Mesendoderm (in vitro differentiated cells): ENCODE measurements at regions not wholly inside any gene's neighbourhood (a gene's known extent, or its start where the extent isn't known, plus 50 kb on each side); places are given as distances from the start of the nearest gene placed in this dataset.

Experiments used
- DNase-seq: peaks from one replicate; pipeline ENCODE4 v3.0.0; 2013
- H2AK5ac ChIP-seq: 2 replicates; pipeline ENCODE4 v1.6.1; 2013; ENCODE audit warnings: low read length, inconsistent platforms
- H2BK120ac ChIP-seq: 2 replicates; pipeline ENCODE4 v1.6.1; 2013; ENCODE audit warnings: low read depth, mild to moderate bottlenecking, low read length, moderate library complexity, mixed read lengths
- H2BK15ac ChIP-seq: replicated peaks from 2 replicates; pipeline ENCODE4 v1.6.1; 2013; ENCODE audit warnings: low read depth, mild to moderate bottlenecking, moderate library complexity
- H2BK5ac ChIP-seq: 2 replicates; pipeline ENCODE4 v1.6.1; 2013; ENCODE audit warnings: low read length, inconsistent platforms
- H3K18ac ChIP-seq: 2 replicates; pipeline ENCODE4 v1.6.1; 2013; ENCODE audit warnings: mild to moderate bottlenecking, low read length, mixed read lengths
- H3K23ac ChIP-seq: one replicate; pipeline ENCODE4 v1.6.1; 2013; ENCODE audit warnings: low read length
- H3K27ac ChIP-seq: 2 replicates; pipeline ENCODE4 v1.5.1; 2013; ENCODE audit warnings: low read depth, mild to moderate bottlenecking, inconsistent platforms, low read length, moderate library complexity
- H3K27me3 ChIP-seq: 2 replicates; pipeline ENCODE4 v1.6.1; 2013; ENCODE audit warnings: low read length, control low read depth, mild to moderate bottlenecking, inconsistent platforms; ENCODE audit not compliant: insufficient read depth, poor library complexity
- H3K36me3 ChIP-seq: 2 replicates; pipeline ENCODE4 v1.6.1; 2013; ENCODE audit warnings: low read length, inconsistent platforms; ENCODE audit not compliant: control insufficient read depth, insufficient read depth
- H3K4ac ChIP-seq: one replicate; pipeline ENCODE4 v1.6.1; 2013; ENCODE audit warnings: low read depth, mild to moderate bottlenecking, low read length, moderate library complexity
- H3K4me1 ChIP-seq: 2 replicates; pipeline ENCODE4 v1.6.1; 2013; ENCODE audit warnings: low read depth, low read length, inconsistent platforms; ENCODE audit not compliant: control insufficient read depth
- H3K4me2 ChIP-seq: 2 replicates; pipeline ENCODE4 v1.6.1; 2013; ENCODE audit warnings: low read length
- H3K4me3 ChIP-seq: 2 replicates; pipeline ENCODE4 v1.5.1; 2013; ENCODE audit warnings: mild to moderate bottlenecking, low read length
- H3K56ac ChIP-seq: one replicate; pipeline ENCODE4 v1.6.1; 2013; ENCODE audit warnings: low read length
- H3K79me1 ChIP-seq: 2 replicates; pipeline ENCODE4 v1.6.1; 2013; ENCODE audit warnings: low read length, inconsistent platforms
- H3K79me2 ChIP-seq: 2 replicates; pipeline ENCODE4 v1.6.1; 2013; ENCODE audit warnings: mild to moderate bottlenecking, low read length; ENCODE audit not compliant: control insufficient read depth, insufficient read depth
- H3K9ac ChIP-seq: 2 replicates; pipeline ENCODE4 v1.6.1; 2013; ENCODE audit warnings: low read length, inconsistent platforms
- H4K5ac ChIP-seq: one replicate; pipeline ENCODE4 v1.6.1; 2013; ENCODE audit warnings: low read length
- H4K8ac ChIP-seq: one replicate; pipeline ENCODE4 v1.6.1; 2013; ENCODE audit warnings: low read depth, mild to moderate bottlenecking, control low read depth, low read length, moderate library complexity
- WGBS: extraction: QIAGEN DNeasy Blood & Tissue Kit; methylation state at CpG from one replicate; pipeline ENCODE4 v1.1.7; 2013; ENCODE audit warnings: low lambda C conversion rate, missing lambda C conversion rate; ENCODE audit not compliant: insufficient coverage; ENCODE audit errors: extremely low coverage; 5-methylcytosine and 5-hydroxymethylcytosine counted together

DNA sequence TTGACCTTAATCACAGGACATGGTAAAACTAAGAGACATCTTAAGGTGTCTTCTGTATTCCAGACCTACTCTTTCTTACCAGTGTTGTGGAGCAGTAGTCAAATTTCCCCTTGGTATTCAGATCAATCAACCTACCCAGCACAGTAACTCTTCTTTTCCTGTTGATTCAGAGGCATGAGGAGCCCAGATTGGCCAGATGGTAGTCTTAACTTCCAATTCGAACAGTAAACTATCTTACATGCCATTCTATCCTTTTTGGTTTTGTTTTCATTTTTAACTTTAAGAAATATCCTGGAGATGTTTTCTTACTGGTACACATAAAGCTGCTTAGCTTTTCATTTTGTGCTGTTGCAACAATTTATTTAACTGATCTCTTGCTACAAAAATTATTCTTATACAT is 630.3 kb upstream of the PKDCC start:
- Histone ChIP-seq H4K8ac (no peak overlapping the region), H2BK15ac (no peak overlapping the region), H3K79me2 (no peaks in the 10 kb centered on the region), H3K23ac (no peak overlapping the region), H3K4me2 (no peak overlapping the region), H3K27me3 (no peaks in the 10 kb centered on the region), H3K18ac (no peak overlapping the region), H3K4ac (no peak overlapping the region), H3K4me1 (no peaks in the 10 kb centered on the region), H3K79me1 (no peaks in the 10 kb centered on the region), H3K9ac (no peak overlapping the region), H3K27ac (no peak overlapping the region), H2BK5ac (no peak overlapping the region), H3K4me3 (no peak overlapping the region), H3K56ac (no peak overlapping the region), H2BK120ac (no peak overlapping the region), H4K5ac (no peak overlapping the region), H3K36me3 (no peaks in the 10 kb centered on the region), H2AK5ac (no peak overlapping the region)
- no peak for DNase-seq
- WGBS, result no CpG with 5 or more reads among the region's 1 CpG

DNA sequence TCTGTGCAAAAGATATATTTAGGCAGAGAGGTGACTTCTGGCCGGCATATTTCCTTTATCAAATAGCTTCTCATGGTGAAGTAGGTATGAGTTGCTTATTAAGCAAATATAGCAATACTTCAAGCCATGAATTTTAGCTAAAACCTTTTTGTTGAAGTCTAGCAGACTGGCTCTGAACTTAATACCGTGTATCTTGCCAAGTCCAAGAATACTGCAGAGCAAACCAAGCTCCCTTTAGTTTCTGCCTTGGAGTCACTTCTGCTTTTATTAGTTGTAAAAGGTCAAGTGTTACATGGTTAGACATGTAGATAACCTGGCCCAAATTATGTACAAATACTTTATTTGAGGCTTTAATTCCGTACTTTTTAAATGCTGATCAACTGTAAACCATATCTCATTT is 627.6 kb upstream of the PKDCC start:
- Histone ChIP-seq H3K18ac (no peak overlapping the region), H2BK5ac (no peak overlapping the region), H3K4ac (no peak overlapping the region), H3K23ac (no peak overlapping the region), H2BK120ac (no peak overlapping the region), H4K8ac (no peak overlapping the region), H3K79me2 (no peaks in the 10 kb centered on the region), H4K5ac (no peak overlapping the region), H3K4me2 (no peak overlapping the region), H3K27me3 (no peaks in the 10 kb centered on the region), H3K27ac (no peak overlapping the region), H3K79me1 (no peaks in the 10 kb centered on the region), H3K56ac (no peak overlapping the region), H3K4me1 (no peaks in the 10 kb centered on the region), H2BK15ac (no peak overlapping the region), H2AK5ac (no peak overlapping the region), H3K9ac (no peak overlapping the region), H3K36me3 (no peaks in the 10 kb centered on the region), H3K4me3 (no peak overlapping the region)
- DNase-seq, result no peak
- no CpG with 5 or more reads among the region's 3 CpGs for WGBS

DNA sequence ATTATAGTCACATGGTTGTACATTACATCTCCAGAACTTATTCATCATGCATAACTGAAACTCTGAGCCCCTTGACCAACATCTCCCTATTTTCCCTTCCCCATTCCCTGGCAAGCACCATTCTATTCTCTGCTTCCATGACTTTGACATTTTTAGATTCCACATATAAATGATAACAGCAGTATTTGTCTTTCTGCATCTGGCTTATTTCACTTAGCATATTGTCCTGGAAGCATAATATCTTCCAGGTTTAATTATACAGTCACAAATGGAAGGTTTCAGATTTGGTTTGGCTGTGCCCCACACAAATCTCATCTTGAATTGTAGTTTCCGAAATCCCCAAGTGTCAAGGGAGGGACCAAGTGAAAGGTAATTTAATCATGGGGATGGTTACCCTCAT is 626.9 kb upstream of the PKDCC start:
- Histone ChIP-seq H2BK5ac (no peak overlapping the region), H4K5ac (no peak overlapping the region), H3K27ac (no peak overlapping the region), H3K23ac (no peak overlapping the region), H3K56ac (no peak overlapping the region), H2BK15ac (no peak overlapping the region), H2AK5ac (no peak overlapping the region), H3K4ac (no peak overlapping the region), H3K36me3 (no peaks in the 10 kb centered on the region), H3K79me1 (no peaks in the 10 kb centered on the region), H2BK120ac (no peak overlapping the region), H3K18ac (no peak overlapping the region), H3K9ac (no peak overlapping the region), H3K79me2 (no peaks in the 10 kb centered on the region), H3K4me3 (no peak overlapping the region), H3K4me2 (no peak overlapping the region), H3K27me3 (no peaks in the 10 kb centered on the region), H3K4me1 (no peaks in the 10 kb centered on the region), H4K8ac (no peak overlapping the region)
- WGBS, result no CpG with 5 or more reads among the region's 1 CpG
- DNase-seq, result no peak

DNA sequence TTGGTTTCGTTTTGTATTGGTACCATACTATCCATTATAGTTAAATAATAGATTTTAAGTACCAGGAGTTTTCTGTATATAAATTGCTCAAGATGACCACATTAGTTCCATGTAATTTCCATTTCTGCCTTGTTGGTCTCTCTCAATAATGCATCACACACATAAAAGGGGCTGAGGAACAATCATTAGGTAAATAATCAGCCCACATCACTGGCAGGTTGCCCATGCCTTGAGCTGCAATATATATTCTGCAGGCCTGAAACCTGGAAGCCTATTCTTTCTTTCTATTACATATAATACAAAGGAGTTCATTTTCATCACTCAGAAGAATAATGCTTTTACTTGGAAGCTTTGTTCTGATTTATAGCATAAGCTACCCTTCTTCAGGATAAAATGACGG is 616.1 kb upstream of the PKDCC start:
- H2BK5ac ChIP-seq, result no peak overlapping the region
- no peaks in the 10 kb centered on the region for H3K27me3 ChIP-seq
- H3K4me3 ChIP-seq, result no peak overlapping the region
- H3K36me3 ChIP-seq, result no peaks in the 10 kb centered on the region
- DNase-seq, result no peak
- no peaks in the 10 kb centered on the region for H3K79me1 ChIP-seq
- H2AK5ac ChIP-seq, result no peak overlapping the region
- H2BK15ac ChIP-seq, result no peak overlapping the region
- H3K18ac ChIP-seq, result no peak overlapping the region
- WGBS, result no CpG with 5 or more reads among the region's 2 CpGs
- H3K4me2 ChIP-seq, result no peak overlapping the region
- no peak overlapping the region for H3K9ac ChIP-seq
- H2BK120ac ChIP-seq, result no peak overlapping the region
- no peak overlapping the region for H3K4ac ChIP-seq
- no peak overlapping the region for H3K27ac ChIP-seq
- H3K4me1 ChIP-seq, result no peaks in the 10 kb centered on the region
- no peak overlapping the region for H3K23ac ChIP-seq
- H4K8ac ChIP-seq, result no peak overlapping the region
- no peak overlapping the region for H4K5ac ChIP-seq
- H3K56ac ChIP-seq, result no peak overlapping the region
- no peaks in the 10 kb centered on the region for H3K79me2 ChIP-seq

DNA sequence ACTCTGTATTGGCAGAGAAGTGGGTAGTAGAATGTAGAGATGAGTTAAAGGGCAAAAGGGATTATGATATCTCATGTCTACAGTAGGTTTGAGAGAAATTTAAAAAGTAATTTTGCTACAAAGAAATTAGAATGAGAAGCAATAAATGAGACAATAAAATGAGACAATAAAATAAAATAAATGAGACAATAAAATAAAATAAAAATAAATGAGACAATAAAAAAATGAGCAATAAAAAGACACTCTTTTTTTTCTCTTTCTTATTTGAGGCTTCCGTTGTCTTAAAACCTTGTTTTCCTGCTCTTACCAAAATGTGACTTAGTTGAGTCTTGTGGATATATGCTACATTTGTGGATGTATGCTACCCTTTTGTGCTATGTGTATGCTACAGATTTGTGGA is 615.4 kb upstream of the PKDCC start:
- H3K4me2 ChIP-seq, result no peak overlapping the region
- no peak overlapping the region for H4K8ac ChIP-seq
- no peak overlapping the region for H3K4ac ChIP-seq
- WGBS, result no CpG with 5 or more reads among the region's 1 CpG
- H3K18ac ChIP-seq, result no peak overlapping the region
- H2AK5ac ChIP-seq, result no peak overlapping the region
- H2BK15ac ChIP-seq, result no peak overlapping the region
- H3K27ac ChIP-seq, result no peak overlapping the region
- no peak overlapping the region for H4K5ac ChIP-seq
- H3K56ac ChIP-seq, result no peak overlapping the region
- no peaks in the 10 kb centered on the region for H3K79me1 ChIP-seq
- no peak overlapping the region for H3K23ac ChIP-seq
- DNase-seq, result no peak
- no peaks in the 10 kb centered on the region for H3K36me3 ChIP-seq
- H3K79me2 ChIP-seq, result no peaks in the 10 kb centered on the region
- no peaks in the 10 kb centered on the region for H3K27me3 ChIP-seq
- no peak overlapping the region for H2BK5ac ChIP-seq
- H3K4me3 ChIP-seq, result no peak overlapping the region
- no peak overlapping the region for H2BK120ac ChIP-seq
- H3K4me1 ChIP-seq, result no peaks in the 10 kb centered on the region
- H3K9ac ChIP-seq, result no peak overlapping the region

DNA sequence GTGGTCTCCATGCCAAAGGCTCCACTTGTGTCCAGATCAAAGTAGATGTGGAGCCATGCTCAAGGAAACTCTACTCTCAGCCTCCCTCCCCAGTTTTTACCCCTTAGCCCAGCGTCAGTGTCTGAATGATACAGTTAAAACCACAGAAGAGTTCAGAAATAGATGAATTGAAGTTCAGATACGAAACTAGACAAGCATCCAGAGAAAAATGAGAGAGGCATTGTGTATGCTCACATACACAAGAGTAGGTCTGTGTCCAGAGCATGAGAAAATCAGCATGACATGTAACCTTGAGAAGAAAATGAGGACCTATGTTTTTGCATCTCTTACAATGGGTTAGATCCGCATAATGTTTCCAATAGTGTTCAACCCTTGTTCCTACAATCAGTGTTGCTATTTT is 612.8 kb upstream of the PKDCC start:
- Histone ChIP-seq H4K8ac (no peak overlapping the region), H3K79me1 (no peaks in the 10 kb centered on the region), H2AK5ac (no peak overlapping the region), H3K4me2 (no peak overlapping the region), H3K27ac (no peak overlapping the region), H4K5ac (no peak overlapping the region), H3K9ac (no peak overlapping the region), H3K27me3 (no peaks in the 10 kb centered on the region), H3K79me2 (no peaks in the 10 kb centered on the region), H2BK120ac (no peak overlapping the region), H2BK15ac (no peak overlapping the region), H2BK5ac (no peak overlapping the region), H3K4ac (no peak overlapping the region), H3K18ac (no peak overlapping the region), H3K4me3 (no peak overlapping the region), H3K36me3 (no peaks in the 10 kb centered on the region), H3K4me1 (no peaks in the 10 kb centered on the region), H3K23ac (no peak overlapping the region), H3K56ac (no peak overlapping the region)
- no CpG with 5 or more reads among the region's 3 CpGs for WGBS
- DNase-seq, result no peak
